Muscle layer of colon (tissue), 2 donors: ENCODE measurements at regions not wholly inside any gene's neighbourhood (a gene's known extent, or its start where the extent isn't known, plus 50 kb on each side); places are given as distances from the start of the nearest gene placed in this dataset.

ENCODE experiments used
- H3K27ac ChIP-seq: one replicate; pipeline ENCODE4 v1.7.0; 2013; ENCODE audit warnings: low read depth, mild to moderate bottlenecking, low read length, moderate library complexity
- H3K27me3 ChIP-seq, 2 donors: one replicate each; pipeline ENCODE4 v1.7.0; 2013; ENCODE audit warnings: low read length in 2 of 2, mild to moderate bottlenecking in 2 of 2; ENCODE audit not compliant: insufficient read depth in 2 of 2, control insufficient read depth in 1 of 2
- H3K36me3 ChIP-seq: one replicate; pipeline ENCODE4 v1.7.0; 2013; ENCODE audit warnings: mild to moderate bottlenecking, low read length; ENCODE audit not compliant: insufficient read depth
- H3K4me1 ChIP-seq: one replicate; pipeline ENCODE4 v1.7.0; 2013; ENCODE audit warnings: mild to moderate bottlenecking, low read length; ENCODE audit not compliant: insufficient read depth
- H3K4me3 ChIP-seq, 2 donors: one replicate each; pipeline ENCODE4 v1.7.0; 2013; ENCODE audit warnings: low read length in 2 of 2, low read depth in 1 of 2, mild to moderate bottlenecking in 1 of 2, moderate library complexity in 1 of 2
- H3K9ac ChIP-seq: one replicate; pipeline ENCODE4 v1.7.0; 2013; ENCODE audit warnings: low read length
- H3K9me3 ChIP-seq: one replicate; pipeline ENCODE4 v1.7.0; 2013; ENCODE audit warnings: mild to moderate bottlenecking, low read length
- donor health status: abdominal sarcoma.
- donor health status: Adenocarcinoma of cecum.

- Histone ChIP-seq H3K27me3 (no peaks in the 10 kb centered on the region), H3K4me3 (no peak overlapping the region), H3K9ac (no peak overlapping the region), H3K36me3 (no peaks in the 10 kb centered on the region), H3K4me1 (peaks cover 3% of the 10 kb centered on the region), H3K9me3 (no peaks in the 10 kb centered on the region), H3K27ac (no peak overlapping the region)
Measured at GRCh38 chr7:25399000-25399750, 170.9 kb upstream of the NPVF start.

GRCh38 chr7:25402532-25402931 is 174.2 kb upstream of the NPVF start:
- Histone ChIP-seq H3K9ac (no peak overlapping the region), H3K9me3 (no peaks in the 10 kb centered on the region), H3K4me1 (peaks cover 16% of the 10 kb centered on the region), H3K4me3 (no peak overlapping the region), H3K27ac (no peak overlapping the region), H3K36me3 (no peaks in the 10 kb centered on the region), H3K27me3 (no peaks in the 10 kb centered on the region)

DNA sequence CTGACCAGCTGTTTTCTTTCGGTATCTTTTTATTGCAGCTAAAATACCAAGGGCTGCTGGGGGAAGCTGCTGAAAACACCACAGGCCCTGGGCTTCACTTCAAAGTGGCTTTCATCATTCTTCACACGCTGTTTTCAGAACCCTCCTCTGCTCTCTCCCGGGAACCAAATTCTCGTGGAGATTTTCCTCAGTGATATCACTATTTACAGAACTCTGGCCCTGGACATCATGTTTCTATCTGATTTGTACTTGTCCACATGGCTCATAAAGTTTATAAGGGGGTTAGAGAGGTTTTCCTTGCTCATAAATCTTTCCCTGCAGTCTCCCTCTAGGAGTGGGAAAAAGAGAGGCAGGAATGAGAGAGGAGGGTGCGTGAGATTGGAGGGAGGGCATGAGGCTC is 177.4 kb upstream of the NPVF start:
- Histone ChIP-seq H3K9ac (no peak overlapping the region), H3K27me3 (no peaks in the 10 kb centered on the region), H3K4me1 (peaks cover 16% of the 10 kb centered on the region), H3K27ac (peak overlapping the region; percentile 24), H3K36me3 (no peaks in the 10 kb centered on the region), H3K4me3 (no peak overlapping the region), H3K9me3 (no peaks in the 10 kb centered on the region)

- no peaks in the 10 kb centered on the region for H3K9me3 ChIP-seq
- H3K36me3 ChIP-seq: no peaks in the 10 kb centered on the region
- H3K27ac ChIP-seq: no peak overlapping the region
- H3K27me3 ChIP-seq: no peaks in the 10 kb centered on the region
- H3K4me3 ChIP-seq: no peak overlapping the region
- H3K9ac ChIP-seq: no peak overlapping the region
- H3K4me1 ChIP-seq: peaks cover 16% of the 10 kb centered on the region
Measured at GRCh38 chr7:25407053-25407452, 178.8 kb upstream of the NPVF start.

DNA sequence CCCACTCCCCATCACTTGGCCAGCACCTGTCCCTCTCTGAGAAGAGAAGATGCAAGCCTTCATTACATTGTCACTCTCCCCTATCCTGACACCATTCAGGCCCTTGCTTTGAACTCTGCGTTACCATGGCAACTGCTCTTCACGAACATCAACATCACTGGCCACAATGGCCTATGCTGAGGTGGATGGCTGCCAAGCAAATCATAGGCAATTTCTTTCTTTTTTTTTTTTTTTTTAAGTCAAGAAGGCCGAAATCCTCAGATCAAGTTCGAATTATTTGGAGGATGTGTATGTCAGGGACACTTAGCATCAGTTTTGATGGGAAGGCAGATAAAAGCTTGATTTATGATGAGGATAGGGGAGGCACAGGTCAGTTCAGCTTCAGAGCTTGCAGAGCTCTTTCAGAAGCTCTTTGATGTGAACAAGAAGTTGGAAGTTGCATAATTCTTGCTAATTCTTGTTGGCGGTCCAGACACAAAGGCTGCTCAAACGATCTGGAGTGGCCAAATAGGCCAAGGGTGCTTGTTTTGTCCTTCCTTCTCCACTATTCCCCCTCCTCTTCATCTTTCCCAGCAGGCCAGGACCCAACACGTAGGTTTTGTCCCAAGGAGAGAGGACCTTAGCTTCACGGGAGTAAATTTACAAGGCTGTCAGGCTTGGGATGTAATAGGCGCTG is 179.9 kb upstream of the NPVF start:
- H3K36me3 ChIP-seq: no peaks in the 10 kb centered on the region
- H3K9me3 ChIP-seq: no peaks in the 10 kb centered on the region
- no peak overlapping the region for H3K27ac ChIP-seq
- no peaks in the 10 kb centered on the region for H3K27me3 ChIP-seq
- H3K9ac ChIP-seq: no peak overlapping the region
- H3K4me3 ChIP-seq: no peak overlapping the region
- peaks cover 16% of the 10 kb centered on the region for H3K4me1 ChIP-seq

DNA sequence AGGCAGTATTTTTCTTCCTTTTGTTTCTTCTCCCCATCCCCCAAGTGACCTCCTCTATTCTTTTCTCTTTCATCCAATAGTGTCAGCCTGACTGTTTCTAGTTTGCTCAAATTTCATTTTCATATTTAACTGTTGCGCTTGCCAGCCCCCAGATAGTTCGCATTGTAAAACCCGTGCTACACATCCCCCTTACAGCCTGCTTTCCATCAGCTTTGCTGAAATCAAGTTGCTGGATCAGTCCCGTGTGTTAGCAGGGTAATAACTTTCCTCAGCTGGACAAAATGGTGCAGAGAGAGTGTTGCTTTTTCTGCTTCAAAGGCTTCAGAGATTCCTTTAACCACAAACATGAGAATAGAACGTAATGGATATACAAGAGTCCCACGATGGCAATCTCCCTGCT is 180.6 kb upstream of the NPVF start:
- H3K9me3 ChIP-seq: no peaks in the 10 kb centered on the region

GRCh38 chr7:25409897-25410636 is 181.8 kb upstream of the NPVF start:
- Histone ChIP-seq H3K27me3 (no peaks in the 10 kb centered on the region), H3K9ac (no peak overlapping the region), H3K36me3 (no peaks in the 10 kb centered on the region), H3K4me3 (no peak overlapping the region), H3K27ac (no peak overlapping the region), H3K4me1 (peaks cover 11% of the 10 kb centered on the region), H3K9me3 (no peaks in the 10 kb centered on the region)

More for the DNA sequence above, 180.6 kb upstream of the NPVF start:
- H3K4me1 ChIP-seq: peaks cover 16% of the 10 kb centered on the region
- no peak overlapping the region for H3K9ac ChIP-seq
- H3K27me3 ChIP-seq: no peaks in the 10 kb centered on the region
- H3K36me3 ChIP-seq: no peaks in the 10 kb centered on the region
- H3K27ac ChIP-seq: no peak overlapping the region
- H3K4me3 ChIP-seq: no peak overlapping the region

DNA sequence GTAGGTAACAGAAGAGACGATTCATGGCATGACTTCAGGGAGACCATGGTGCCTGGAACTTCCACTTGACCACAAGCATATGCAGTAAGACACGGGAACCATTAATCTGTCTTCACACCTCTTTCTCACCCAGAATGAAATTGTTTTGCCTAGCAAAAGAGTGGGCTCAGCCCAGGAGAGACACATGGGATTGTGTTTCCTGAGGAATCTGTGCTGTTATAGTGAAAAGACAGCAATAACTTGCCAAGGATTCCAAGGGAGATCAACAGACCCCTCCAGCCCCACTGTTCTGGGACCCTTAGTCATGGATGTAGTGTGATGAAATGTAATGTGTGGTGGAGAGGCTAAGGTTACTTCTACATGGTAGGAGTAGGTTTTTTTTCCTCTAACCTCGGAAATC is 192.5 kb upstream of the NPVF start:
- Histone ChIP-seq H3K4me3 (no peak overlapping the region), H3K9me3 (no peaks in the 10 kb centered on the region), H3K9ac (no peak overlapping the region), H3K36me3 (no peaks in the 10 kb centered on the region), H3K4me1 (no peaks in the 10 kb centered on the region), H3K27ac (no peak overlapping the region), H3K27me3 (no peaks in the 10 kb centered on the region)

DNA sequence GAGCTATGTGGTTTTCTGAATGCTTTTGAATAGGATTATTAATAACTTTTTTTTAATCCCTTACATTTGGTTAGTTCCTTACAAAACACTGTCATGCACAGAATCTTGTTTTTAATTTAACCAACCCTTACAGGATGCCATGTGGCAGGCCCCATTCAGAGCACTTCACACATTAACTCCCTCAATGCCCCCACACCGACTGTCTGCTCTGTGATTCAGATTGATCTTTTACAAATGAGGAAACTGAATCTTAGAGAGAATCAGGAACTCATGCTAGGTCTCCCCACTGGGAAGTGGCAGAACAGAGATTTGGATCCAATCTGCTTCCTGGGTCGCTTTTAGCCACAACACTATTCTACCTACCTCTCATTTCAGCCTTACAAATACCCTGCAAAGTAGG is 195.8 kb upstream of the NPVF start:
- Histone ChIP-seq H3K27me3 (no peaks in the 10 kb centered on the region), H3K27ac (no peak overlapping the region), H3K4me1 (no peaks in the 10 kb centered on the region), H3K4me3 (no peak overlapping the region), H3K36me3 (no peaks in the 10 kb centered on the region), H3K9me3 (no peaks in the 10 kb centered on the region), H3K9ac (no peak overlapping the region)

GRCh38 chr7:25424855-25425254 is 196.6 kb upstream of the NPVF start:
- no peaks in the 10 kb centered on the region for H3K4me1 ChIP-seq

GRCh38 chr7:25427721-25428120 is 199.4 kb upstream of the NPVF start:
- Histone ChIP-seq H3K27me3 (no peaks in the 10 kb centered on the region), H3K9me3 (no peaks in the 10 kb centered on the region), H3K4me3 (no peak overlapping the region), H3K36me3 (no peaks in the 10 kb centered on the region), H3K9ac (no peak overlapping the region), H3K4me1 (no peaks in the 10 kb centered on the region), H3K27ac (no peak overlapping the region)

More at GRCh38 chr7:25424855-25425254, 196.6 kb upstream of the NPVF start:
- no peaks in the 10 kb centered on the region for H3K36me3 ChIP-seq
- no peak overlapping the region for H3K4me3 ChIP-seq
- no peaks in the 10 kb centered on the region for H3K9me3 ChIP-seq
- H3K9ac ChIP-seq: no peak overlapping the region
- H3K27me3 ChIP-seq: no peaks in the 10 kb centered on the region
- no peak overlapping the region for H3K27ac ChIP-seq
